GM13976 (cell line): ENCODE measurements at regions not wholly inside any gene's neighbourhood (a gene's known extent, or its start where the extent isn't known, plus 50 kb on each side); places are given as distances from the start of the nearest gene placed in this dataset.

Experiments
- DNase-seq: peaks from one replicate; pipeline ENCODE4 v3.0.0; 2012; ENCODE audit warnings: low spot score
- in situ Hi-C: fragments of 300-500 bp; cut with MboI; formaldehyde crosslinking; loops from one replicate; pipeline ENCODE4 v1.12.0; 2022; ENCODE audit warnings: low sequenced_read_pairs, mixed read lengths, inconsistent platforms; ENCODE audit not compliant: unreplicated experiment
- TF ChIP-seq, protein P1 (sequence below): IDR thresholded peaks from 2 replicates; pipeline ENCODE4 v1.5.1; 2012; ENCODE audit warnings: borderline replicate concordance, mild to moderate bottlenecking; ENCODE audit not compliant: insufficient read depth; ENCODE audit errors: extremely low read depth, missing control alignments, control extremely low read depth

DNA sequence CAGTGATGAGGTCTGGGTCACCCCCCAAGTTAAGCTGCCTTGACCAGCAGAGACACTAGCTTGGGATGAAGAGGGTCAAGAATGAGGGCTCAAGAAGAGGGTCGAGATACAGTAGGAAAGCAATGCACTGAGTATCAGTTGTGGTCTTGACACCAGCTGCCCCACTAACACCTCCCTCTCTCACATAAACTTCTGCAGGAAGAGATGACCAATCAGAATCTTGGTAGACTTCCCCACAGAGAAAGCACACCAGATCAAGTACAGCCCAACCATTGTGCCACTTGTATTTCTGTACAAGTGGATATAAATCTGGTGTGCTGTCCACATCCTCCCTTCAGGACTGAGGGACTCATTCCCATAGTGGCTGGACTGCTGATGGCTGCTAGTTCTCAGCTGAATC is 101.2 kb upstream of the ELL2 start:
- in situ Hi-C loops, result no loop called here
- no peak for DNase-seq
- TF ChIP-seq, protein P1, sequence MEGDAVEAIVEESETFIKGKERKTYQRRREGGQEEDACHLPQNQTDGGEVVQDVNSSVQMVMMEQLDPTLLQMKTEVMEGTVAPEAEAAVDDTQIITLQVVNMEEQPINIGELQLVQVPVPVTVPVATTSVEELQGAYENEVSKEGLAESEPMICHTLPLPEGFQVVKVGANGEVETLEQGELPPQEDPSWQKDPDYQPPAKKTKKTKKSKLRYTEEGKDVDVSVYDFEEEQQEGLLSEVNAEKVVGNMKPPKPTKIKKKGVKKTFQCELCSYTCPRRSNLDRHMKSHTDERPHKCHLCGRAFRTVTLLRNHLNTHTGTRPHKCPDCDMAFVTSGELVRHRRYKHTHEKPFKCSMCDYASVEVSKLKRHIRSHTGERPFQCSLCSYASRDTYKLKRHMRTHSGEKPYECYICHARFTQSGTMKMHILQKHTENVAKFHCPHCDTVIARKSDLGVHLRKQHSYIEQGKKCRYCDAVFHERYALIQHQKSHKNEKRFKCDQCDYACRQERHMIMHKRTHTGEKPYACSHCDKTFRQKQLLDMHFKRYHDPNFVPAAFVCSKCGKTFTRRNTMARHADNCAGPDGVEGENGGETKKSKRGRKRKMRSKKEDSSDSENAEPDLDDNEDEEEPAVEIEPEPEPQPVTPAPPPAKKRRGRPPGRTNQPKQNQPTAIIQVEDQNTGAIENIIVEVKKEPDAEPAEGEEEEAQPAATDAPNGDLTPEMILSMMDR, result no peak

DNA sequence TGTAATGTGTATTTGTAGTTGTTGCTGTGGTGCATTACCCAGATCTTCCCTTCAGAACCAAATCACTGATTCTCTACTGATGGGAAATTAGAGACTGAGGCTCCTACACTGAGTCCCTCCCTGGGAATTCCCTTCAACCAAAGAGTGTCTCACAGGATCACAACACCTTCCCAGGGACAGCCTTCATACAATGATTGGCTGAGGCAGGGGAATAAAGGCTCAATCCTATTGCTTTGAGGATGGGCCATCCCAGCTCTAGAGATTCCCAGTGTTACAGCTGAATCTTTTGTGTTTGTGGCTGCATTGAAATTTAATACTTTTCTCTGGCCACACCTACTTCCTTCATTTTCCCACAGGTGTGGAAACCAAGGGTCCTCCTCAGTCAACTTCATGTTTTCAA is 96.4 kb upstream of the ELL2 start:
- no peak for DNase-seq
- TF ChIP-seq, protein P1, result no peak
- in situ Hi-C loops, result no loop called here

DNA sequence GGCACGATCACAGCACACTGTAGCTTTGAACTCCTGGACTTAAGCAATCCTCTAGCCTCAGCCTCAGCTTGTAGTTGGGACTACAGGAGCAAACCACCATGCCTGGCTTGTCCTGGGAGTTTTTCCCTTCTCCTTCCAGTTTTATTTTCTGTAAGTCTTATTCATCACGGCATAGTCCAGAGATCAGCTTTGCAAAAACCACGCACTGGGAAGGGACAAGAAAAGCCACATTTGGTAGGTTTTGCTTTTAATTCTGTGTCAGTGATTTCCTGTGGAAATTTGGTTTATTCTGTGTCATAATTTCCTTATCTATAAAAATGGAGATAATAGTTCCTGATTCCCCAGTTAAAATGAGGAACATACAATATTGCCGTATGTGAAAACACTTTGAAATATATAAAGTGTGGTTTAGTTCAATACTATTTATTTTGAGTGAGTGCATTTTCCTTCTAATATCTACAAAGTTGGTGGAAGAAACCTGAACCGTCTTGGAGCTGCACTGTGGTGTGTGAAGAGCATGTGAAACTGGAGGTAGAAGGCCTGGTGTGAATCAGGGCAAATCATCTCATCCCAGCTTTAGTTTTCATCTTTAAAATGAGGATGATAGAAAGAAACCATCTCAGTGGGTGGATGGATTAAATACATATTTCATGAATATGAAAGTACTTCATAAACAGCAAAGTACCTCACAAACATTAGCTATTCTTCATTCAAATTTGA is 92.8 kb upstream of the ELL2 start:
- TF ChIP-seq, protein P1, result no peak
- in situ Hi-C loops, result no loop called here

DNA sequence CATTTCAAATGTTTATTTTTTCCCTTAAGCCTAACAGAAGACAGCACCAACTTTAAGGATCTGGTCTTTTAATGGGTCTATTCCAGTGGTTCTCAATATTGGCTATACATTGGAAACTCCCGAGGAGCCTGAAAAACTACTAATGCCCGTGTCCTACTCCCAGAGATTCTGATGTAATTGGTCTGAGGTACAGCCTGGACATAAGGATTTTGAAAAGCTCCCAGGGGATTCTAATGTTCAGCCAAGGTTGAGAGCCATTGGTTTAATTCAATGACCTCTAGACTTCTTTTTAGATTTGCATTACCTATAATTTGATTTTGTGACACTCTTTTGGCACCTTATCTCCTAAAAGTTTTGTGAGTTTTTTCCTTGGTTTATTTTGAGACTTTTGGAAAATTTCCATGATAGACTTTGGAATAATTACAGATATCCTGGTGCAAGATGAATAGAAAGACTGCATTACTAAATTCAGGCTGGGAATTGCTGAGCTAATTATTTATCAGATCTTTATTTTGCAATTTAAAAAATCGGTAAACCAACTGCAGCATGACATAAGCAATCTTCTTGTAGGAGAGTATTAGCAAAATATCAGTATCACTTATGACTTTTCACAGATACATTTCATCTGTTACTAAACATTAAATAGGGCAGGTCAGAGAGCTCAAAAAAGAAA is 91.5 kb upstream of the ELL2 start:
- TF ChIP-seq, protein P1, result no peak
- in situ Hi-C loops, result no loop called here
- no peak for DNase-seq

More for the DNA sequence above, 92.8 kb upstream of the ELL2 start:
- no peak for DNase-seq

DNA sequence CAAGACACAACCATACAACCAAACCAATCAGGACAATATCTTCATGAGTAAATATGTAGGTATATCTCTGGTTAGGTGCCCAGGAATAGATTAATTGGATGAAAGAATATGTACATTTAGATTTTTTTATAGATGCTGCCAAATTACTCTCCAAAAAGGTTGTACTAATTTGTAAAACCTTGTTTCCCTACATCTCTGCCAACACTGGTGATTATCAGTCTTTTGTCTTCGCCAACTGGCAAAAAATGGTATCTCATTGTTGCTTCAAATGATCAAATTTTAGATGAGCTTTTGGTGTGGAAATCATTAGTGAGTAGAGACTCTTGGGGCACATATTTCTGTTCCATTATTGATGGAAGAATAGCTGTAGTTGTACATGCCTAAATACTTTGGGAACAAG is 90.7 kb upstream of the ELL2 start:
- DNase-seq, result no peak
- in situ Hi-C loops, result no loop called here
- TF ChIP-seq, protein P1, result no peak

DNA sequence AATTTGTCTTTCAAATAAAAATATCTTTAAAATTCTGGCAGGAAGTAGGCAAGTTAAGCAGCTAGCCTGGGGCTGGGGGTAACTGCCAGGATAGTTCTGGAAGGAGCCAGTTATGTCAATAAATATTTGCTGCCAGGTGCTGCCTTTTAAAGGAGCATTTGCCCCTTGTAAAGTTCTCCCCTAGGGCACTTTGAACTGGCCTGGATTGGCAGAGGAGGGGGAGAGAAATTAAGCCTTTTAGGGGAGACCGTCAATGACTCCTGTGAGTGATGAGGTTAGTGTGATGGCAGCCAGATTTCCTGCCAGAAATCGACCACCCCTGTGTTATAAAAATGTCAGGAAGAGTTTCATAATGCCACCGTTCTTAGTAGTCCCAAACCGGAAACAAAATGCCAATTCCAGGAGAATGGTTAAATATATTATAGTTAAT is 89.8 kb upstream of the ELL2 start:
- TF ChIP-seq, protein P1, result no peak
- in situ Hi-C loops, result no loop called here
- DNase-seq, result no peak
